Putamen (tissue), 1 donor: ENCODE measurements at regions not wholly inside any gene's neighbourhood (a gene's known extent, or its start where the extent isn't known, plus 50 kb on each side); places are given as distances from the start of the nearest gene placed in this dataset.
"Not testable (repeated sequence)": the region's sequence is repeated elsewhere in the genome, so short reads cannot be mapped to it uniquely, and the experiment has no call there.

Experiments
- DNase-seq: peaks from one replicate; pipeline ENCODE4 v3.0.0-alpha.2; 2016; ENCODE audit warnings: low spot score

DNA sequence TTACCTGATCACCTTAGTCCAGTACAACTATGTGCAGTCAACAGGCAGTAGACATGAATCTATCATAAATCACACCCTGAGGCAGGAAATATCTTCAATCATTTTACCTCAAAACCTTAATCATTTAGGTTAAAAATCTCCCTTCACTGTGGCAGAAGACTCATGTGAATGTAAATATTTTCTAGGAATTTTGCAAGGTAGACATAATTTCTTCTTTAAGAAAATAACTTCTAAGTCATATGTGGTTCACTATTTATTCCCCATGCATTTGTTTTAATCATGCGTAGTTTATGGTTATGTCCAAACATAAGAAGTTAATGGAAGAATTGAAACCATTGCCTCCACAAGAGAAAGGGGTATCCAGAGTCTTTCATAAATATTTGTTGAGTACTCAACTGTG is 97.0 kb downstream of the HMHB1 start:
- DNase-seq: no peak

DNA sequence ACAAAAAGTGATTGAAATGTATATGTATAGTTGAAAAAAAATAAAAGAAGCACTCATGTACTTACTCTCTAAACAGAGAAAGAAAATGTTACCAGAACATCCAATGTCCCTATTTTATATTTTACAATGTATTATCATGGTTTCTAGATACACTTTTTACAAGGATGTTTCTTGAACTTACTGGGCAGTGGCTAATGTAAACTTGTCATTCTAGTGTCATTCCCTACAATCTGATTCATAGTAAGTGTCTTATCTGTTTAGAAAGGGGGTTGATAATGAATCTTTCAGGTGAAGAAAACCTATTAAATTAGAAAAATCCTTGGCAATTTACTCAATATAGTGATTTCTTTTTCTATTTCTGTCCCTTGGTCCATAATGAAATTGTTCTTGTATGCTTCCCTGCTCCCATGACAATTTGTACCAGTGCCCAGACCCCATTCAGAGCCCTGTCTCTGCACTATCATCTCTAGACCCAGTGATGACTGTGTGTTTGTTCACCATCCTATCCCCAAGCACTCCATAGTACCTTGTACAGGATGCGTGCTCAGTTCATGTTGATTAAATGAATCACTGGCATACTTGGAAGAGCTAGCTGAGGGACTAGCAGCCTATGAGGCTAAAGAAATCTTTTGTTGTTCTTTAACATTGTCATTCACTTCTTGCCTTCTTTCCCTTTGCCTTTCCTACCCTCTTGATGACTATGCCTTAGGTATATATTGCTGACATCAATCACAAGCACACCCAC is 101.2 kb downstream of the HMHB1 start:
- no peak for DNase-seq

DNA sequence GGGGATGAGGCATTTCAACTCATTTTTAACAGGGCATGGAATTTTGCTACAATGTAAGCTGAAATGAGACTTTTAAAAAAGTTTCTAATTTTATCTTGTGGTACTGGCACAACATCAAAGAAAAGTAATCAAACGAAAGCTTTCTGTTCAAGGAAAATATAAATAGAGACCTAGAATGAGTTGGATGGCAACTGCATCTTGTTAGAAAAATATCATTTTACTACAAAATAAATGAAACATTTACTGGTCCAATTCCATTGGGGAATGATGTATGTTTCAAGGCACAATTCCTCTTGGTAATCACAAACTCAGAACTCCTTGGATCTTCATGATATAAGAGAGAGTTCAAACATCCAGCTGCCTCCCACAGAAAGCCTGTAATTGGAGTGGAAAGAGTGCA is 102.8 kb downstream of the HMHB1 start:
- no peak for DNase-seq

DNA sequence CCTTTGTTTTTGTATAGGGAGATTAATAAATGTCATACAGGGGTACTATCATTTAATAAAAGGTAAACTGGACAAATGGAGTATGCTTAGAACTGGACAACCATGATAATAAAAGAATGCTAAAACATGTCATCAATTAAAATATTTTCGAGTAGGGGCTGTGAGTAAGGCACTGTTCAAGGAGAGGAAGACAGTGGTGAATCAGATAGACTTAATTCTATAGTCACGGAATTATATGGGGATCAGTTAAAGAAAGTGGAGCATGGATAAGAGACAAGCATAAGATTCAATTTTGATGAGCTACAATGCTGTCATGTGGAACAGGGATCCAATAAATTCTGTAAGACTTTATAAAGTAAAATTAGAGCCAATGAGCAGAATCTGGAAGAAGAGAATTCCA is 104.5 kb downstream of the HMHB1 start:
- no peak for DNase-seq

DNA sequence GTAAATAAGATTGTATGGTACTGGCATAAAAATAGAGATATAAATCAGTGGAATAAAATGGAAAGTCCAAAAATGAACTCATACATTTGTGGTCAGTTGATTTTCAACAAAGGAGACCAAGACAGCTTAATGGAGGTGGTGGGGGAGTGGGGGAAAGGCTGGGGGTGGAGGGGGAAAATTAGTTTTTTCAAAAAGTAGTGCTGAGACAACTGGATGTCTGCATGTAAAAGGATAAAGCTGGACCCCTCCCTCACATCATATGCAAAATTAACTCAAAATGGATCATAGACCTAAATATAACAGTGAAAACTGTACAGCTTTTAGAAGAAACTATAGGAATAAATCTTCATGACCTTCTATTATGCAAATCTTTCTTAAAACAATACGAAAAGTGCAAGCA is 107.0 kb downstream of the HMHB1 start:
- no peak for DNase-seq

DNA sequence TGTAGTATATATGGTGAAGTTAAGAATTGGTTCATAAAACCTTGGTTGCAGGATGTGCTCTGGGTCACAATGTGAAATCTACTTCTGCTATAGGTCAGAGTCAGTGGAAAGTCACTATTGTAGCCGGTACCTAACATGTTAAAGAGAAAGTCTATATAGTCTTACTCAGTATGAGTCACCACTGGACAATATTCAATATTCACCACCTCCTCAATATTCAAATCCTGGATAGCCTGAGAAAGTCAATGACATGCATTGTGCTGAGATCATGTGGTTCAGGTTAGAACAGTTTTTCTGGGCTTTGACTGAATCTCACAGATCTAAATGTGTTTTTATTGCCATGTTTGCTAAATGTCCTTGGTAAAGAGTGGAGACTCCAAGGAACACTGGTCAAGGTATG is 108.8 kb downstream of the HMHB1 start:
- DNase-seq: no peak

DNA sequence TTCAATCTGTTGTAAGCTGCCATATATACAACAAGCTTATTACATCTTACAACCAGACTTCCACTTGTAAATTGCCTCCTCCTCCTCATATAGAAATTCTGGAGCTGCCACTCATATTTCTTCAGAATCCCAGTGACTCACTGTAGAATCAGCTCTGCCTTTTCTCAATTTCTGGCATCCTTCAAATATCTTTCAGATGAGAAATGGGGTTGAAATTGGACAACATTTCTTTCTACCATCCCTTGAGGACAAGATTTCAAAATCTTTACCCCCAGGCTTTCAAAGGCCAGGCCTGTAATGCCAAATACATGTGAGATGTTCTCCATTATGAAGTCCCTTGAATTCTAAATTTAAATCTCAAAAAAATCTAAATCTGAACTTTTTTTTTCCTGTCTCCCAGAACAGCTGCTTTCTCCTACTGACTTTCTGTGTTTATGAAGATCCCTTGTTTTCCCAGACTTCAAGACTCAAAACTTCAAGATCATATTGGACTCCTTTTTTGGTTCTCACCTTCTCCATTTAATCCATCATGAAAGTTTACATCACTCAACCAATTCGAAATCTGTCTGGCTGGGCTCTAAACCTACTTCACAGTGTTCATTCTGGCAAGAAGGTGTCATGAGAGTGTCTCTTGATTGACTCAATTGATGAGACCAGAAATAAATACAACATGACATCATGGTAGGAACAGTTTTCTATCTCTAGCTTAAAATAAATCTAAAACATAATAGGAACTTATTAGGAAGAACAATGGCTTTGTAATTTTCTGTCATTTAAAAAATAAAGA is 109.8 kb downstream of the HMHB1 start:
- DNase-seq: peak; percentile 25

DNA sequence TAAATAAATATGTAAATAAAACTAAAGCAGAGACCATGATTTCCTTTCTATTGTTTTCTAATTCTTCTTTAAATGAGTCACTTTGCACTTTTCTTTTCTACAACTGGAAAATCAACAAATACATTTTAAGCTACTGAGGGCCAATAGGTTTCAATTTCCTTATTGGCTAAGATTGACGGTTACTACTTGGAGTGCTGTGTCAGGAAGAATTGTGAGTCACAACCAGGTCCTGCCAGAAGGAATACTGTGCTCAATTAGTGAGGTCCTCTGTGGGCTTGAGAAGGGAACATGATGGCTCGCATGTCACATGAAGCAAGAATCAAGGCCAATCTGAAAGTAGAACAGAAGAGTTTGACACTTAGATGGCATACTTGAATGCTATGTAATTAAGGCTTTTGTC is 110.8 kb downstream of the HMHB1 start:
- DNase-seq: no peak

DNA sequence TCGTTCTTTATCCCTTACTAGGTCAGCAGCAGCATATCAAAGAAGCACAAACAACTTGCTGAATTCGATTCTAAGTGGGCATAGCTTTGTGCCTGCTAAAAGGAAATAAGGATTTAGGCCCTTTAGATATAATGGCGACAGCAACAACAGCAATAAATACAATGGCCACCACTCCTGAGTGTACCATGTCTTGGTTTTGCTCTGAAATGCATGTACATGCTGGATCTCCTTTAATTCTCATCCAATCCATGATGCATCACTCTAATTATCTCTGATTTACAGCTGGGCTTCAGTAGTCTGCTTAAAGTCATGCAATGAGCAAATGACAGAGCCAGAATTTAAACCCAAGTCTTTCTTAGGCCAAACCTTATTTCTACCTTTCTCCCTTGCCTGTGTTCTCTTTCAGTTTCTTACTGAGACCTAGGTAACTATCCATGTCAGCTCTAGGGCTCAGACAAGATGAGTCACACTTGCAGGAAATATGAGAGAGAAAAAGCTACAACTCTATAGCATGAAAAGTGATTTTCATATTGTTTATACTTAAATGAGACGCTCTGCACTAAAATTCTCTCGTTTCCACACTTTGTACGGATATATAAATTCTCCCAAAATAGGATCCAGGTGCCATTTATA is 111.8 kb downstream of the HMHB1 start:
- DNase-seq: peak; percentile 1

DNA sequence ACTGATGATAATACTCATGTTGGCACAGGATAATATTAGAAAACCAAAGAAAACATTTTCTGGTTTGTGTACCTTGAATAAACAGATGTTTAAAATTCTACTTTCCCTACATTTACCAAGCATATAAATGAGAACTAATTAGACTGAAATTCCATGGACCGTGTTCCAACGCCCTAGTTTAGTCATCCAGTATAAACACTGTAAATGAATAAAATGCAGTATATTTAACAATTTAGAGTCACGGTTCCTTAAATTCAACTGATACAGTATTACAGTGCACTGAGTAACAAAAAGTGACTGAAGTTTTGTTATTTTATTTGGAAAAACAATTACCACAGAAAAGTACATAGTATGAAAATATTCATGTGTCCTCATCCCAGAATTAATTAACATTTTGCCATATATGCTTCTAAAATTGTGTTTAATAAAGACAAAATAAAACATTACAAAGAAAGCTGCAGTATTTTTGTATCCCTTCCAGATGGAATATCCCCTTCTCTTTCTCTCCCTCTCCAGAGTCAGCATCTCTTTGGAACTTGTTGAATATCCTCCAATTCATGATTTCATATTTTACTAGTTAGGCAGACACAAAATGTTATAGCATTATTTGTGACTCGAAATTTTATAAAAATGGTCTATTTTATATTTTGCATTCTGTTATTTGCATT is 112.5 kb downstream of the HMHB1 start:
- DNase-seq: no peak

DNA sequence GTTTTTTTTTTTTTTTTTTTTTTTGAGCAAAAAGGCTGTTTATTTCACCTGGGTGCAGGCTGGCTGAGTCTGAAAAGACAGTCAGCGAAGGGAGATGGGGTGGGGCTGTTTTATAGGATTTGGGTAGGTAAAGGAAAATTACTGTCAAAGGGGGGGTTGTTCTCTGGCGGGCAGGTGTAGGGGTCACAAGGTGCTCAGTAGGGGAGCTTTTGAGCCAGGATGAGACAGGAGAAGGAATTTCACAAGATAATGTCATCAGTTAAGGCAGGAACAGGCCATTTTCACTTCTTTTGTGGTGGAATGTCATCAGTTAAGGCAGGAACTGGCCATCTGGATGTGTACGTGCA is 113.0 kb downstream of the HMHB1 start:
- DNase-seq: not testable (repeated sequence)

DNA sequence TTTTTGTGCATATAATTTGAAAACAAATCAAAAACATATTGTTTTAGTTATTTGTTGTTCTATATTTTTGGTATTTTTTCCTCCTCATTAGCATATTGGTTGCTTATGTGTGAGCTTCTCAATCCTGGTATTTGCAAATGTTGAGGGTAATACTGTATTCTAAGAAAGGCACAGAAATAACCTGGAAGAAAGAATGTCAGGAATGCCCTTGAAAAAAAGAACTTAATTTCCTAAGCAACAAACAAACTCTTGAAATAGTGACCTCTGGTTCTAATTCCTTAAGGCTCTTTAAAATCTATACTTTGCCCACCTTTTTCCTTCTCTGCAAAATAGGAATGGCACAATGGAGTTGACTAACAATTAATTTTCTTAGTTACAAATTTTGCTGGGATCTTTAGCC is 117.5 kb downstream of the HMHB1 start:
- no peak for DNase-seq

DNA sequence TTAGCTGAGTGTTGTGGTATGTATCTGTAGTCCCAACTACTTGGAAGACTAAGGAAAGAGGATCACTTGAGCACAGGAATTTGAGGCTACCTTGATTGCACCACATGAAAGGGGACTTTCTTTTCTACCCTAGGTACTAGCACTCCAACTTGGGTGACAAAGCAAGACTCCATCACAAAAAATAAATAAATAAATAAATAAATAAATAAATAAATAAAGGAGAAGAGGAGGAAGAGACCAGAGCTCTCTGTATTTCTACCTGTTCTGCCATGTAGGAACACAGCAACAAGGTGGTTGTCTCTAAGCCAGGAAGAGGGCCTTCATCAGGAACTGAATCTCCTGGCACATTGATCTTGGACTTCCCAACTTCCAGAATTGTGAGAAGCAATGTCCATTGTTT is 118.6 kb downstream of the HMHB1 start:
- DNase-seq: no peak

DNA sequence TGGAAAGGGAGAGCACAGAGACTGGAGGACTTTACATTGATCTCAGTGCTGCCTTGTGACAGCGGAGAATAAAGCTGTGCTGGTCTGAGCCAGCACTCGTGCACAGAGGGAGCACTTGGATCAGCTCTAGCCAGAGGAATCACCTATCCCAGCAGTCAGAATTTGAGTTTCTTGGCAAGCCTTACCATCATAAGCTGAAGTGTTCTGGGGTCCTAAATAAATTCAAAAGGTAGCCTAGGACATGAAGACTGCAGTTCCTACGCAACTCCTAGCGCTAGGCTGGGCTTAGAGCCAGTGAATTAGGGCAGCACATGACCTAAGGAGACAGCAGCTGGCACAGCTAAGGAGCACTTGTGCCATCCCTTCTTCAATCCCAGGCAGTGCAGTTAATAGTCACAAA is 119.5 kb downstream of the HMHB1 start:
- peak; percentile 16 for DNase-seq

DNA sequence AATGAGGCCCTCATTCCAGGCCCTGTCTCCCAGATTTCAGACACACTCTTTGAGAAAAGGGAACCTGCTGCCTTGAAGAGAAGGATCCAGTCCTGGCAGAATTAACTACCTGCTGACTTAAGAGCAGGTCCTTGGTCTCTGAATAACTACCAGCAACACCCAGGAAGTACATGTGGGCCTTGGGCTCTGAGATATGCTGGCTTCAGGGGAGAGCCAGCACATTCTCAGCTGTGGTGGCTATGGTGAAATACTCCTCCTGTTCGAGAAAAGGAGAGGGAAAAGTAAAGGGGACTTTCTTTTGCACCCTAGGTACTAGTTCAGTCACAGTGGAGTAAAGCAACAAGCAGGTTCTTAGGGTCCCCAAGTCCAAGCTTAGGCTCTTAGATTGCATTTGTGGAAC is 120.0 kb downstream of the HMHB1 start:
- DNase-seq: no peak

DNA sequence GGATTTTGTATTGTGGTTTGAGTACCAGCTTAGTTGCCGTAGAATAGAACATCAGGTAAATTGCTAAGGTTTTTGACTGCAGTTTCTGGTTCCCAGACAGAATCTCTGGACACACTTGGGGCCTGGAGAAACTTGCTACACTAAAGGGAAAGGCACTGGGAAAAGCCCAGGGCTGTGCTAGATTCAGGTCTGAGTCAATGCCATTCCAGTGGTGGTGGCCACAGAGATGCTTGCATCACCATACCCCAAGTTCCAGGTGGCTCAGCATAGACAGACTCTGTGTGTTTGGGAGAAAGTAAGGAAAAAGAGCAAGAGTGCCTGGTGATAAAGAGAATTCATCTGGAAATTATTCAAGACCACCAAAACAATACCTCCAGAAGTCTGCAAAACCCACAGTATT is 120.6 kb downstream of the HMHB1 start:
- DNase-seq: no peak

DNA sequence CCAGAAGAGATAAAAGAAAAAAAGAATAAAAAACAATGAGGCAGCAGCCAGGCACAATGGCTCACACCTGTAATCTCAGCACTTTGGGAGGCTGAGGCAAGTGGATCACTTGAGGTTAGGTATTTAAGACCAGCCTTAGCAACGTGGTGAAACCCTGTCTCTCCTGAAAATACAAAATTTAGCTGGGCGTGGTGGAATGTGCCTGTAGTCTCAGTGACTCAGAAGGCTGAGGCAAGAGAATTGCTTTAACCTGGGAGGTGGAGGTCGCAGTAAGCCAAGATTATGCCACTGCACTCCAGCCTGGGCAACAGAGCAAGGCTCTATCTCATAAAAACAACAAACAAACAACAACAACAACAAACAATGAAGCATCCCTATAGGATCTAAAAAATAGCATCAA is 121.5 kb downstream of the HMHB1 start:
- DNase-seq: no peak

DNA sequence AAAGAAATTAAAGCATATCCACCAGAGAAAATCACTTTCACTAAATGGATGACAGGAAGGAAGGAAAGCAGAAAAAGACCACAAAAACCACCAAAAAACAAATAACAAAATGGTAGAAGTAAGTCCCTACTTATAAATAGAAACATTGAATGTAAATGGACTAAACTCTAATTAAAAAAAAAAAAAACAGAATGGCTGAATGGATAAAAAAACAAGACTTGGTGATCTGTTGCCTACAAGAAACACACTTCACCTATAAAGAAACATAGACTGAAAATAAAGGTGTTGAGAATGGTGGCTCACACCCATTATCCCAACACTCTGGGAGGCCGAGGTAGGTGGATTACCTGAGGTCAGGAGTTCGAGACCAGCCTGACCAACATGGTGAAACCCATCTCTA is 122.9 kb downstream of the HMHB1 start:
- DNase-seq: no peak

DNA sequence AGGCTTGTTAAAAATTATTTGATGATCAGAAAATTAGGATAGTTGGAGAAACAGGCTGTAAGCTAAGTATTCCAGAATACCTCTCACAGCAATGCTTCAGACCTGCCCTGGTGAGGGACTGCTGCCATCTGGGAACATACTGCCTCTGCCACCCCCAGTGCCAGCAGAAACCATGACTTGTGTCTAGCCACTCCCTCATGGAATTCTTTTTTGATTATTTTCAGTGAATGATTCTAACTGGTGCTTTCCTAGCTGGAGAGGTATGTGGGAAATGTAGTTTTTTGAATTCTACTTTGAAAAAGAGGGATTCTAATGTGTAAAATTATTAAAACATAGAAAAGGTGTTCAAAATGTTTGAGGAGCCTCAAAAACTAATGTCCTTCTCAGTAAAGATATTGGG is 126.3 kb downstream of the HMHB1 start:
- DNase-seq: no peak

DNA sequence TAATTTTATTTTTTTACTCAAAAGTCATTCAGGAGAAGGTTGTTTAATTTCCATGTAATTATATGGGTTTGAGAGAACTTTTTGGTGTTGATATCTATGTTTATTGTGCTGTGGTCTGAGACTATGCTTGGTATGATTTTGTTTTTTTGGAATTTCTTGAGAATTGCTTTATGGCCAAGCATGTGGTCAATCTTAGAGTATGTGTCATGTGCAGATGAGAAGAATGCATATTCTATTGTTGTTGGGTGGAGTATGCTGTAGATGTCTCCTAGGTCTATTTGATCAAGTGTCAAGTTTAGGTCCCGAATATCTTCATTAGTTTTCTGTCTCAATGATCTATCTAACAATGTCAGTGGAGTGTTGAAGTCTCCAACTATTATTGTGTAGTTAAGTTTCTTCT is 134.9 kb downstream of the HMHB1 start:
- DNase-seq: no peak

DNA sequence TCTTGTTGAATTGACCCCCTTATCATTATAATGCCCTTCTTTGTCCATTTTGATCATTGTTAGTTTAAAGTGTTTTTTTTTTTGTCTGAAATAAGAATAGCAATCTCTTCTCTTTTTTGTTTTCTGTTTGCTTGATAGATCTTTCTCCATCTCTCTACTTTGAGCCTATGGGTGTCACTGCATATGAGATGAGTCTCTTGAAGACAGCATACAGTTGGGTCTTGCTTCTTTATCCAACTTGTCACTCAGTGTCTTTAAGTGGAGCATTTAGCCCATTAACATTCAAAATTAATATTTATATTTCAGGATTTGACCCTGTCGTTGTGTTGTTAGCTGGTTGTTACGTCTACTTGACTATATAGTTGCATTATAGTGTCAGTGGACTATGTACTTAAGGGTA is 135.4 kb downstream of the HMHB1 start:
- no peak for DNase-seq

DNA sequence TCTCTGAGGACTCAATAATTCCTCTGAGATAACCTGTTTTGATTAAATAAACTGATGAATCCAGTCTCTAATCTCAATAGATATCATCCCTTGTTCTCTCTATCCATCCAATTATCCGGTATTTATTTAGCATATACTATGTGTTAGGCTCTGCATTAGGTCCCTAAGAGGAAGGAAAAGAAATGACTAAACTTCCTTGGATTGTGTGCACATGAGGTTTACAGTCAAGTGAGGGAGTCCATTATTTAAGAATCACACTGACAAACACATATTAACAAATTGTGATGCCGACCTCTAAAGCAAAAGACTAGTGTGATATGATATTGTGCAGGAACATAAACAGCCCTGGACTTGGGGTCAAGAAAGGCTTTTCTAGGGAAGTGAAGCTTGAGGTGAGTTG is 140.8 kb downstream of the HMHB1 start:
- no peak for DNase-seq

DNA sequence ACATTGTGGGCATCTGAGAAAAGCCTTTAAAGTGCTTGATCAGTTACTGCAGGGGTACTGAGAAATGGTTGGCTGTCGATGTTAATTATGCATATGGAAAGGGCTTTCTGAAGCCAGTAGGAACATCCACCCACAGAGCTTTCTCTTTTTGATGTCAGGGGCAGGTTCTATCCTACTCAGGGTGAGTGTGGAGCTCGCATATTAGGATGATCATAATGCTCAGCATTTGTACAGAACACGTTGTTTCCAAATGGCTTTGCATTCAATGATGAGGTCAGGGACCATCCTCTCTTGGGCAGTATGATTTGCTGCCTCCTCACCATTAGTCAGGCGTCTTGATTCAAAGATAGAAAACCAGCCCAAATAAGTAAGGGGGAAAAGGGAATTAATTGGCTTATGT is 141.9 kb downstream of the HMHB1 start:
- DNase-seq: no peak
